K562 (cell line): ENCODE measurements at regions not wholly inside any gene's neighbourhood (a gene's known extent, or its start where the extent isn't known, plus 50 kb on each side); places are given as distances from the start of the nearest gene placed in this dataset.

ENCODE experiments used
- ATAC-seq: fragments of 200-7000 bp; cut with Tn5 transposase; 3 replicates; pipeline ENCODE4 v1.9.1; 2020; ENCODE audit warnings: moderate library complexity
- BruUV-seq: library from RNA; stranded (reverse); fragments of 400-500 nt; replicated peaks from 2 replicates; lab custom pipeline; 2021; lab: Mats Ljungman, UMichigan
- CTCF ChIA-PET: fragments of 300-600 bp; formaldehyde crosslinking; extraction: SDS; loops from one replicate; lab custom pipeline; 2021; ENCODE audit warnings: low intra/inter-chr PET ratio; lab: Yijun Ruan, JAX
- POLR2A ChIA-PET: fragments of 300-600, 350-650 bp; sonication (Branson Sonifier 250); formaldehyde crosslinking; extraction: SDS; loops from one replicate; lab custom pipeline; 2021; ENCODE audit warnings: antibody characterized with exemption, inconsistent platforms; lab: Yijun Ruan, JAX
- DNase-seq, 4 experiments: peaks; one replicate each; pipeline versions ENCODE4 v3.0.0 to v3.0.0-alpha.2; 2011 to 2018; ENCODE audit warnings: low spot score in 3 of 4, mixed read lengths in 3 of 4; ENCODE audit errors: extremely low read depth in 1 of 4
- FAIRE-seq: peaks from 2 replicates; lab custom pipeline; 2011; peaks lifted over from hg19 to GRCh38; lab: Jason Lieb, UNC
- H2AFZ ChIP-seq: 2 replicates; pipeline ENCODE4 v1.6.0; 2011; ENCODE audit warnings: low read depth, low read length, control low read depth, inconsistent platforms
- H3K27ac ChIP-seq: fragments of 200-600 bp; 3 replicates; pipeline ENCODE4 v1.8.0; 2011; ENCODE audit warnings: low read depth, mild to moderate bottlenecking, control low read depth, inconsistent platforms, low read length, moderate library complexity, mixed read lengths; ENCODE audit errors: extremely low read depth
- H3K27me3 ChIP-seq, 2 experiments: fragments of 300-600 bp in 1 of 2; 2 replicates in 1 of 2; 3 replicates in 1 of 2; pipeline versions ENCODE4 v1.6.0 to v1.8.0; 2011; ENCODE audit warnings: inconsistent platforms in 2 of 2, low read length in 2 of 2, mild to moderate bottlenecking in 1 of 2, mixed read lengths in 1 of 2, moderate library complexity in 1 of 2; ENCODE audit not compliant: control insufficient read depth in 2 of 2, insufficient read depth in 2 of 2
- H3K36me3 ChIP-seq: fragments of 300-600 bp; 3 replicates; pipeline ENCODE4 v1.8.0; 2011; ENCODE audit warnings: mild to moderate bottlenecking, low read length, inconsistent platforms; ENCODE audit not compliant: control insufficient read depth, insufficient read depth
- H3K4me1 ChIP-seq, 2 experiments: fragments of 200-600 bp in 1 of 2; replicated peaks in 1 of 2; 2 replicates in 1 of 2; 3 replicates in 1 of 2; pipeline versions ENCODE4 v1.5.1 to v1.8.0; 2011; ENCODE audit warnings: inconsistent platforms in 2 of 2, low read length in 2 of 2, mild to moderate bottlenecking in 1 of 2, mixed read lengths in 1 of 2, moderate library complexity in 1 of 2; ENCODE audit not compliant: control insufficient read depth in 2 of 2, insufficient read depth in 2 of 2
- H3K4me2 ChIP-seq: 2 replicates; pipeline ENCODE4 v1.6.1; 2011; ENCODE audit warnings: low read length, control low read depth, inconsistent platforms, mixed read lengths; ENCODE audit not compliant: insufficient read depth
- H3K4me3 ChIP-seq: fragments of 200-600 bp; sonication (generic), shearing (Covaris generic); 2 replicates; pipeline ENCODE4 v1.5.1; 2016; ENCODE audit warnings: control low read depth, inconsistent platforms
- H3K79me2 ChIP-seq: fragments of 200-600 bp; 3 replicates; pipeline ENCODE4 v1.8.0; 2011; ENCODE audit warnings: low read length, inconsistent platforms; ENCODE audit not compliant: control insufficient read depth, insufficient read depth
- H3K9ac ChIP-seq, 2 experiments: 2 replicates each; pipeline versions ENCODE4 v1.6.0 to v1.6.1; 2011; ENCODE audit warnings: low read depth in 2 of 2, low read length in 2 of 2, control low read depth in 1 of 2, inconsistent platforms in 1 of 2, mild to moderate bottlenecking in 1 of 2, mixed read lengths in 1 of 2; ENCODE audit not compliant: insufficient read depth in 1 of 2
- H3K9me1 ChIP-seq: one replicate; pipeline ENCODE4 v1.6.0; 2011; ENCODE audit warnings: inconsistent platforms, mild to moderate bottlenecking, low read length, moderate library complexity; ENCODE audit not compliant: control insufficient read depth, insufficient read depth
- H3K9me3 ChIP-seq: replicated peaks from 2 replicates; pipeline ENCODE4 v1.5.1; 2011; ENCODE audit warnings: low read depth, low read length, inconsistent platforms; ENCODE audit not compliant: control insufficient read depth, insufficient read depth
- H4K20me1 ChIP-seq: replicated peaks from 2 replicates; pipeline ENCODE4 v1.6.1; 2011; ENCODE audit warnings: low read length, inconsistent platforms, mixed read lengths; ENCODE audit not compliant: control insufficient read depth, insufficient read depth
- BACH1 ChIP-seq: fragments of 200-800 bp; sonication (Bioruptor generic); IDR thresholded peaks from 2 replicates; pipeline ENCODE4 v1.6.1; 2016; ENCODE audit warnings: missing genetic modification characterization, missing compliant biosample characterization
- DDX20 ChIP-seq: fragments of 450-650 bp; IDR thresholded peaks from 2 replicates; pipeline ENCODE4 v1.6.1; 2016; ENCODE audit warnings: missing genetic modification characterization, low read depth, mild to moderate bottlenecking, missing compliant biosample characterization, moderate library complexity
- ETS2 ChIP-seq: IDR thresholded peaks from 2 replicates; pipeline ENCODE4 v1.6.1; 2016; ENCODE audit warnings: borderline replicate concordance, missing genetic modification characterization, mild to moderate bottlenecking, moderate library complexity, missing compliant biosample characterization; ENCODE audit not compliant: poor library complexity, severe bottlenecking
- PHB ChIP-seq: fragments of 250-450 bp; sonication (Bioruptor Pico); IDR thresholded peaks from 2 replicates; pipeline ENCODE4 v1.5.0; 2021
- POLR2AphosphoS5 ChIP-seq: IDR thresholded peaks from 2 replicates; pipeline ENCODE4 v1.6.1; 2011; ENCODE audit warnings: mild to moderate bottlenecking, low read depth, low read length, moderate library complexity; ENCODE audit not compliant: control insufficient read depth, insufficient read depth
- SREBF2 ChIP-seq: sonication (generic); formaldehyde crosslinking; IDR thresholded peaks from 2 replicates; pipeline ENCODE4 v1.4.0; 2020; ENCODE audit warnings: mild to moderate bottlenecking, missing genetic modification reagents
- SRF ChIP-seq, 2 experiments: fragments of 250-450, 450-650 bp in 1 of 2; sonication (Bioruptor Pico) in 1 of 2; sonication (generic) in 1 of 2; formaldehyde crosslinking; IDR thresholded peaks; 2 replicates each; pipeline versions ENCODE4 v1.5.0 to v1.5.1; 2020 to 2022; ENCODE audit warnings: mild to moderate bottlenecking in 1 of 2, missing genetic modification reagents in 1 of 2
- TCF3 ChIP-seq: sonication (generic); formaldehyde crosslinking; IDR thresholded peaks from 2 replicates; pipeline ENCODE4 v1.4.0; 2020; ENCODE audit warnings: mild to moderate bottlenecking, missing genetic modification reagents
- ZEB2 ChIP-seq: fragments of 450-650 bp; IDR thresholded peaks from 2 replicates; pipeline ENCODE4 v1.6.1; 2016
- ZNF780A ChIP-seq: fragments of 250-450 bp; sonication (Bioruptor Pico); IDR thresholded peaks from 2 replicates; pipeline ENCODE4 v1.5.0; 2021; ENCODE audit warnings: mild to moderate bottlenecking
- WGBS: fragments of 100-300 bp; shearing (Covaris generic); methylation state at CpG from one replicate; pipeline ENCODE4 v1.1.6; 2016; ENCODE audit warnings: low coverage, mixed read lengths; ENCODE audit not compliant: insufficient coverage; ENCODE audit errors: missing lambda C conversion rate; 5-methylcytosine and 5-hydroxymethylcytosine counted together
- in situ Hi-C: fragments of 300-500 bp; cut with MboI; formaldehyde crosslinking; loops from 4 replicates; pipeline ENCODE4 v1.15.0; 2018; ENCODE audit warnings: inconsistent platforms, mixed read lengths
- intact Hi-C: fragments of 100-400 bp; cut with micrococcal nuclease; formaldehyde crosslinking; loops from 2 replicates; pipeline ENCODE4 v1.14.2; 2022
- TF ChIP-seq, protein P1 (sequence below), 2 experiments: fragments of 150-350 bp in 1 of 2; IDR thresholded peaks; 2 replicates each; pipeline ENCODE4 v1.6.1; 2012 to 2016; ENCODE audit warnings: low read depth in 2 of 2, low read length in 2 of 2, mild to moderate bottlenecking in 1 of 2, moderate library complexity in 1 of 2

DNA sequence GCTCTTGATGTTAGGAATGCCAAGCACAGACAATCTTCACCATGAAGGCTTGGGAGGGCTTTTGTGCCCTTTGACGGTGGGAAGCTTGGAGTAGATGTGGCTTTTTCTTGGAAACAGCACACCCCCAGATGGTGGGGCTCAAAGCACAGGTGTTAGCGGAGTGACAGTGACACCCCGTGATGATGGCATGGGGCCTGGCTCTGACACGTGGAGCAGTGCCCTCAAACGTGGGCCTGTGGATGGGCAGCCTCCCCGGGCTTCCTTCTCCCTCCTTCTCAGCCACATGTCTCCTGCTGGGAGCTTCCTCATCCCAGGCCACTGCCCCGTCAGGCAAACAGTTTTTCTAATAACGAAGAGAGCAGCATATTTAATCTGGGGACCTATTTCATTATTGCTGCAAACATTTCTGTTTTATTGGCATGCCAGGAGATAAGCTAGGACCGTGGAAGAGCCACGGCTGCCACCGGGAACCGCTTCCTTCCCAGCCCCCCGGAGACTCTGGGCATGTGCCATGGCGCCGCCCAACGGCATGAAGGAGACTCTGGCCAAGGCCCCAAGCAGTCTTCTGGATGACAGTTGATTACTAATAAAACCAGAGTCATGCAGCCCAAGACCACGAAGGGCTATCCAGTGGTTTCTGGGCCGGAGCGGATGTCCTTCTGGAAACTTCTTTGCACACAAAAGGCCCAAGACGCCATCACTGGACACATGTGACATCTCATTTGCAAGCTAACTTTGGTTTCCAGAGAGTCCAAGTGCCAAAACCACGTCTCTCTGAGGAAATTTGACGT is 280.3 kb upstream of the FOXF1 start:
- CTCF ChIA-PET, result no interaction called here
- Histone ChIP-seq H3K36me3 (no peaks in the 10 kb centered on the region), H3K4me1 (no peaks in the 10 kb centered on the region), H3K27me3 (peaks cover 9 to 33% of the 10 kb centered on the region in 2 experiments; a peak in 3 of 5 replicates), H3K9ac (no peak overlapping the region), H3K27ac (no peak overlapping the region), H4K20me1 (0 out of 2 replicates have a peak, but pooled peaks cover 3% of the 10 kb centered on the region), H3K9me1 (no peaks in the 10 kb centered on the region), H2AFZ (no peak overlapping the region), H3K4me3 (no peak overlapping the region), H3K9me3 (no peaks in the 10 kb centered on the region), H3K79me2 (no peaks in the 10 kb centered on the region), H3K4me2 (no peak overlapping the region)
- POLR2A ChIA-PET, result interaction anchor here (0.7 kb wide), 1 partner anchor 288 kb away, joined by 3 read pairs; no protein-coding TSS in a partner anchor
- in situ Hi-C loops (no loop called here), intact Hi-C loops (no loop called here)
- WGBS, result 1% methylated on average over 19 of the region's 22 CpGs
- no peak for DNase-seq
- no TSS peak for BruUV-seq
- no peak for FAIRE-seq
- no peak for TF ChIP-seq ZEB2
- TF ChIP-seq SRF (CRISPR knock-in tag; IDR thresholded peaks at IDR 0.05), result no peak
- no peak for TF ChIP-seq ETS2 (tag)
- no peak for TF ChIP-seq SREBF2 (CRISPR knock-in tag)
- no peak for TF ChIP-seq DDX20 (tag)
- TF ChIP-seq POLR2AphosphoS5, result no peak
- no peak for TF ChIP-seq BACH1
- TF ChIP-seq PHB (CRISPR knock-in tag), result no peak
- TF ChIP-seq, protein P1, sequence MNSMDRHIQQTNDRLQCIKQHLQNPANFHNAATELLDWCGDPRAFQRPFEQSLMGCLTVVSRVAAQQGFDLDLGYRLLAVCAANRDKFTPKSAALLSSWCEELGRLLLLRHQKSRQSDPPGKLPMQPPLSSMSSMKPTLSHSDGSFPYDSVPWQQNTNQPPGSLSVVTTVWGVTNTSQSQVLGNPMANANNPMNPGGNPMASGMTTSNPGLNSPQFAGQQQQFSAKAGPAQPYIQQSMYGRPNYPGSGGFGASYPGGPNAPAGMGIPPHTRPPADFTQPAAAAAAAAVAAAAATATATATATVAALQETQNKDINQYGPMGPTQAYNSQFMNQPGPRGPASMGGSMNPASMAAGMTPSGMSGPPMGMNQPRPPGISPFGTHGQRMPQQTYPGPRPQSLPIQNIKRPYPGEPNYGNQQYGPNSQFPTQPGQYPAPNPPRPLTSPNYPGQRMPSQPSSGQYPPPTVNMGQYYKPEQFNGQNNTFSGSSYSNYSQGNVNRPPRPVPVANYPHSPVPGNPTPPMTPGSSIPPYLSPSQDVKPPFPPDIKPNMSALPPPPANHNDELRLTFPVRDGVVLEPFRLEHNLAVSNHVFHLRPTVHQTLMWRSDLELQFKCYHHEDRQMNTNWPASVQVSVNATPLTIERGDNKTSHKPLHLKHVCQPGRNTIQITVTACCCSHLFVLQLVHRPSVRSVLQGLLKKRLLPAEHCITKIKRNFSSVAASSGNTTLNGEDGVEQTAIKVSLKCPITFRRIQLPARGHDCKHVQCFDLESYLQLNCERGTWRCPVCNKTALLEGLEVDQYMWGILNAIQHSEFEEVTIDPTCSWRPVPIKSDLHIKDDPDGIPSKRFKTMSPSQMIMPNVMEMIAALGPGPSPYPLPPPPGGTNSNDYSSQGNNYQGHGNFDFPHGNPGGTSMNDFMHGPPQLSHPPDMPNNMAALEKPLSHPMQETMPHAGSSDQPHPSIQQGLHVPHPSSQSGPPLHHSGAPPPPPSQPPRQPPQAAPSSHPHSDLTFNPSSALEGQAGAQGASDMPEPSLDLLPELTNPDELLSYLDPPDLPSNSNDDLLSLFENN (IDR thresholded peaks at IDR 0.05; ENCODE audit: low read depth in 2 of 2, low read length in 2 of 2), result no peak
- TF ChIP-seq TCF3 (CRISPR knock-in tag), result no peak
- TF ChIP-seq ZNF780A, result no peak
- ATAC-seq, result no peak
